ENCODE measurements at regions not wholly inside any gene's neighbourhood (a gene's known extent, or its start where the extent isn't known, plus 50 kb on each side); places are given as distances from the start of the nearest gene placed in this dataset.

DNA sequence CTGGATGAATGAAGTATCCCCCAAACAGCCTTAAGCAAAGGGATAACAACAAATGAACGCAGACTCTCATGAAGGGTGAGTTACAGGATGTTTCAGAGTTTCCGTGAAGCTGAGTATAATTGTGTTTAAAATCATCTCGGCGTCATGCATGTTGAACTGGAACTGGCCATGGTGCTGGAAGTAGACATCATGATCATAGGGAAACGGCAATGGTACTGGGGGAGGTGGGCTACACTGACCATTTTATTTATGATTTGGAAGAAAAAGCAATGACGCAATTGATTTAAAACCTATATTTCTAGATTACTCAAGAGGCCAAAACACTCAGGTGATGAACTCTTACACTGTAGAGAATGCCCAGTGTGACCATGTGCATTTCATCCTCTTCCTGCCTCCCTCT, 387.9 kb upstream of the MYT1L start:
- TF ChIP-seq, protein P1, sequence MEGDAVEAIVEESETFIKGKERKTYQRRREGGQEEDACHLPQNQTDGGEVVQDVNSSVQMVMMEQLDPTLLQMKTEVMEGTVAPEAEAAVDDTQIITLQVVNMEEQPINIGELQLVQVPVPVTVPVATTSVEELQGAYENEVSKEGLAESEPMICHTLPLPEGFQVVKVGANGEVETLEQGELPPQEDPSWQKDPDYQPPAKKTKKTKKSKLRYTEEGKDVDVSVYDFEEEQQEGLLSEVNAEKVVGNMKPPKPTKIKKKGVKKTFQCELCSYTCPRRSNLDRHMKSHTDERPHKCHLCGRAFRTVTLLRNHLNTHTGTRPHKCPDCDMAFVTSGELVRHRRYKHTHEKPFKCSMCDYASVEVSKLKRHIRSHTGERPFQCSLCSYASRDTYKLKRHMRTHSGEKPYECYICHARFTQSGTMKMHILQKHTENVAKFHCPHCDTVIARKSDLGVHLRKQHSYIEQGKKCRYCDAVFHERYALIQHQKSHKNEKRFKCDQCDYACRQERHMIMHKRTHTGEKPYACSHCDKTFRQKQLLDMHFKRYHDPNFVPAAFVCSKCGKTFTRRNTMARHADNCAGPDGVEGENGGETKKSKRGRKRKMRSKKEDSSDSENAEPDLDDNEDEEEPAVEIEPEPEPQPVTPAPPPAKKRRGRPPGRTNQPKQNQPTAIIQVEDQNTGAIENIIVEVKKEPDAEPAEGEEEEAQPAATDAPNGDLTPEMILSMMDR (conservative IDR thresholded peaks at IDR 0.05; ENCODE audit: low read length) = no peak
- no peak for TF ChIP-seq EZH2phosphoT487 (IDR thresholded peaks at IDR 0.05; ENCODE audit: borderline replicate concordance, low read depth, low read length)
